K562 (cell line): ENCODE measurements at regions not wholly inside any gene's neighbourhood (a gene's known extent, or its start where the extent isn't known, plus 50 kb on each side); places are given as distances from the start of the nearest gene placed in this dataset.
"Not testable (repeated sequence)": the region's sequence is repeated elsewhere in the genome, so short reads cannot be mapped to it uniquely, and the experiment has no call there.

Experiments
- ATAC-seq: fragments of 200-7000 bp; cut with Tn5 transposase; 3 replicates; pipeline ENCODE4 v1.9.1; 2020; ENCODE audit warnings: moderate library complexity
- BruUV-seq: library from RNA; stranded (reverse); fragments of 400-500 nt; replicated peaks from 2 replicates; lab custom pipeline; 2021; lab: Mats Ljungman, UMichigan
- CTCF ChIA-PET: fragments of 300-600 bp; formaldehyde crosslinking; extraction: SDS; loops from one replicate; lab custom pipeline; 2021; ENCODE audit warnings: low intra/inter-chr PET ratio; lab: Yijun Ruan, JAX
- POLR2A ChIA-PET: fragments of 300-600, 350-650 bp; sonication (Branson Sonifier 250); formaldehyde crosslinking; extraction: SDS; loops from one replicate; lab custom pipeline; 2021; ENCODE audit warnings: antibody characterized with exemption, inconsistent platforms; lab: Yijun Ruan, JAX
- DNase-seq, 4 experiments: peaks; one replicate each; pipeline versions ENCODE4 v3.0.0 to v3.0.0-alpha.2; 2011 to 2018; ENCODE audit warnings: low spot score in 3 of 4, mixed read lengths in 3 of 4; ENCODE audit errors: extremely low read depth in 1 of 4
- FAIRE-seq: peaks from 2 replicates; lab custom pipeline; 2011; peaks lifted over from hg19 to GRCh38; lab: Jason Lieb, UNC
- H2AFZ ChIP-seq: 2 replicates; pipeline ENCODE4 v1.6.0; 2011; ENCODE audit warnings: low read depth, low read length, control low read depth, inconsistent platforms
- H3K27ac ChIP-seq: fragments of 200-600 bp; 3 replicates; pipeline ENCODE4 v1.8.0; 2011; ENCODE audit warnings: low read depth, mild to moderate bottlenecking, control low read depth, inconsistent platforms, low read length, moderate library complexity, mixed read lengths; ENCODE audit errors: extremely low read depth
- H3K27me3 ChIP-seq, 2 experiments: fragments of 300-600 bp in 1 of 2; 2 replicates in 1 of 2; 3 replicates in 1 of 2; pipeline versions ENCODE4 v1.6.0 to v1.8.0; 2011; ENCODE audit warnings: inconsistent platforms in 2 of 2, low read length in 2 of 2, mild to moderate bottlenecking in 1 of 2, mixed read lengths in 1 of 2, moderate library complexity in 1 of 2; ENCODE audit not compliant: control insufficient read depth in 2 of 2, insufficient read depth in 2 of 2
- H3K36me3 ChIP-seq: fragments of 300-600 bp; 3 replicates; pipeline ENCODE4 v1.8.0; 2011; ENCODE audit warnings: mild to moderate bottlenecking, low read length, inconsistent platforms; ENCODE audit not compliant: control insufficient read depth, insufficient read depth
- H3K4me1 ChIP-seq, 2 experiments: fragments of 200-600 bp in 1 of 2; replicated peaks in 1 of 2; 2 replicates in 1 of 2; 3 replicates in 1 of 2; pipeline versions ENCODE4 v1.5.1 to v1.8.0; 2011; ENCODE audit warnings: inconsistent platforms in 2 of 2, low read length in 2 of 2, mild to moderate bottlenecking in 1 of 2, mixed read lengths in 1 of 2, moderate library complexity in 1 of 2; ENCODE audit not compliant: control insufficient read depth in 2 of 2, insufficient read depth in 2 of 2
- H3K4me2 ChIP-seq: 2 replicates; pipeline ENCODE4 v1.6.1; 2011; ENCODE audit warnings: low read length, control low read depth, inconsistent platforms, mixed read lengths; ENCODE audit not compliant: insufficient read depth
- H3K4me3 ChIP-seq: fragments of 200-600 bp; sonication (generic), shearing (Covaris generic); 2 replicates; pipeline ENCODE4 v1.5.1; 2016; ENCODE audit warnings: control low read depth, inconsistent platforms
- H3K79me2 ChIP-seq: fragments of 200-600 bp; 3 replicates; pipeline ENCODE4 v1.8.0; 2011; ENCODE audit warnings: low read length, inconsistent platforms; ENCODE audit not compliant: control insufficient read depth, insufficient read depth
- H3K9ac ChIP-seq, 2 experiments: 2 replicates each; pipeline versions ENCODE4 v1.6.0 to v1.6.1; 2011; ENCODE audit warnings: low read depth in 2 of 2, low read length in 2 of 2, control low read depth in 1 of 2, inconsistent platforms in 1 of 2, mild to moderate bottlenecking in 1 of 2, mixed read lengths in 1 of 2; ENCODE audit not compliant: insufficient read depth in 1 of 2
- H3K9me1 ChIP-seq: one replicate; pipeline ENCODE4 v1.6.0; 2011; ENCODE audit warnings: inconsistent platforms, mild to moderate bottlenecking, low read length, moderate library complexity; ENCODE audit not compliant: control insufficient read depth, insufficient read depth
- H3K9me3 ChIP-seq: replicated peaks from 2 replicates; pipeline ENCODE4 v1.5.1; 2011; ENCODE audit warnings: low read depth, low read length, inconsistent platforms; ENCODE audit not compliant: control insufficient read depth, insufficient read depth
- H4K20me1 ChIP-seq: replicated peaks from 2 replicates; pipeline ENCODE4 v1.6.1; 2011; ENCODE audit warnings: low read length, inconsistent platforms, mixed read lengths; ENCODE audit not compliant: control insufficient read depth, insufficient read depth
- BMI1 ChIP-seq: fragments of 150-350 bp; IDR thresholded peaks from 2 replicates; pipeline ENCODE4 v1.6.1; 2014; ENCODE audit warnings: low read length
- BRD9 ChIP-seq: fragments of 450-650 bp; IDR thresholded peaks from 2 replicates; pipeline ENCODE4 v1.6.1; 2018; ENCODE audit warnings: low read depth; ENCODE audit not compliant: partially characterized antibody
- BRF1 ChIP-seq: IDR thresholded peaks from 3 replicates; pipeline ENCODE4 v1.6.1; 2011; ENCODE audit warnings: borderline replicate concordance, mild to moderate bottlenecking; ENCODE audit not compliant: insufficient read length; ENCODE audit errors: extremely low read depth
- EP300 ChIP-seq: IDR thresholded peaks from 2 replicates; pipeline ENCODE4 v1.6.1; 2012; ENCODE audit warnings: low read length, improper control_type of control experiment
- THAP7 ChIP-seq: fragments of 250-450 bp; sonication (Bioruptor Pico); IDR thresholded peaks from 2 replicates; pipeline ENCODE4 v1.5.0; 2021
- ZBTB40 ChIP-seq, 2 experiments: fragments of 450-650 bp in 1 of 2; sonication (generic) in 1 of 2; formaldehyde crosslinking in 1 of 2; IDR thresholded peaks; 2 replicates each; pipeline versions ENCODE4 v1.7.1 to v1.9.0; 2016 to 2022; ENCODE audit warnings: inconsistent platforms in 1 of 2, mild to moderate bottlenecking in 1 of 2, missing genetic modification reagents in 1 of 2
- ZNF133 ChIP-seq: fragments of 250-450 bp; sonication (Bioruptor Pico); IDR thresholded peaks from 2 replicates; pipeline ENCODE4 v1.4.0; 2020; ENCODE audit warnings: mild to moderate bottlenecking
- WGBS: fragments of 100-300 bp; shearing (Covaris generic); methylation state at CpG from one replicate; pipeline ENCODE4 v1.1.6; 2016; ENCODE audit warnings: low coverage, mixed read lengths; ENCODE audit not compliant: insufficient coverage; ENCODE audit errors: missing lambda C conversion rate; 5-methylcytosine and 5-hydroxymethylcytosine counted together
- in situ Hi-C: fragments of 300-500 bp; cut with MboI; formaldehyde crosslinking; loops from 4 replicates; pipeline ENCODE4 v1.15.0; 2018; ENCODE audit warnings: inconsistent platforms, mixed read lengths
- intact Hi-C: fragments of 100-400 bp; cut with micrococcal nuclease; formaldehyde crosslinking; loops from 2 replicates; pipeline ENCODE4 v1.14.2; 2022

GRCh38 chr2:147416099-147416498 lies 428.7 kb upstream of the ACVR2A start (continued):
- TF ChIP-seq ZBTB40 (IDR thresholded peaks at IDR 0.05) (no peak), ZBTB40 (CRISPR knock-in tag; IDR thresholded peaks at IDR 0.05) (no peak), BRF1 (no peak), ZNF133 (CRISPR knock-in tag) (no peak), THAP7 (CRISPR knock-in tag) (no peak), BMI1 (no peak), BRD9 (no peak), EP300 (no peak)

GRCh38 chr2:147414656-147415055 lies 430.2 kb upstream of the ACVR2A start:
- H4K20me1 ChIP-seq, H3K79me2 ChIP-seq, ATAC-seq, intact Hi-C loops, H3K4me2 ChIP-seq, H3K9me3 ChIP-seq, H3K4me1 ChIP-seq, H3K27me3 ChIP-seq, FAIRE-seq, CTCF ChIA-PET, H3K36me3 ChIP-seq, in situ Hi-C loops, DNase-seq, H3K4me3 ChIP-seq, H3K27ac ChIP-seq, H2AFZ ChIP-seq, H3K9me1 ChIP-seq, H3K9ac ChIP-seq, BruUV-seq: not testable (repeated sequence)
- WGBS: 0% methylated on average over 1 of the region's 1 CpG
- POLR2A ChIA-PET: interaction anchor here (1.1 kb wide), 1 partner anchor 21 kb away, joined by 3 read pairs; no protein-coding TSS in a partner anchor
